Stimulated activated CD4-positive, alpha-beta T cell treated with anti-CD3 and anti-CD28 coated beads, Interleukin-15, amount 100 ng/mL, for 1 hour (primary cell): ENCODE measurements at regions not wholly inside any gene's neighbourhood (a gene's known extent, or its start where the extent isn't known, plus 50 kb on each side); places are given as distances from the start of the nearest gene placed in this dataset.

Source experiments
- DNase-seq, 2 donors: peaks; one replicate each; pipeline ENCODE4 v3.0.0-alpha.2; 2020; ENCODE audit warnings: low read depth in 1 of 2, low spot score in 1 of 2

DNA sequence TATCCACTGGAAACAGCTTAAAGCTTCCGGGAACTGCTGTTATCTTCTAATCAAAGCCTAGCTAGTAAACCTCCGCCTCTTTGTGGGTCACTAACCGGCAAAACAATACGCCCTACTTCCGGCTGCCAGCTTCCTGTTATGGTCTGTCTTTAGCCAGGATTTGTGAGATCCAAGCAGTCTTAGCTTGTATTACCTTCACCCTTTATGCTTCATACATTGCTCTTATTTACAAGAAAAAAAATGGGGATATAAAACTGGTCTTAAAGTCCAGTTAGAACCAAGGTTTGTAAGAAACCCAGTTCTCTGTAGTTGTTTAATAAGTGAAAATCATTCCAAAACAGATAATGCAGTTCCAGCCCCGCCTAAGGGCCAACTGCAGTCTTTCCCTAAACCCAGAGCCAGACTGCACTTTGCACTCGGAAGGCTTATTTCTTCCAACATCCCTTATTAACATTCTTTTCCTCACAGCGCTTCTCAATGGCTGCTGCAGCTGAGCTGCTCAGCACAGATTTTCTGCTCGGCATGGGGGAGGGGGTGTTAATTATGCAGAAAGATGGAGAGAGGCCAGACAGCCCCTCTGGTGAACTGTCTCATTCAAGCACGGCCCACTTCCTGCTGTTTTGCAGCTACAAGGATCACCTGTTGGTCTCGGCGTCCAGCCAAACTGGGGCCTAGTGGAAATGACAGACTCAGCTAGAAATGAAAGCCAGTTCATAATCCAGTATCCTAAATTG, 368.4 kb downstream of the KLF12 start:
- DNase-seq: peak; percentile 32 to 53

DNA sequence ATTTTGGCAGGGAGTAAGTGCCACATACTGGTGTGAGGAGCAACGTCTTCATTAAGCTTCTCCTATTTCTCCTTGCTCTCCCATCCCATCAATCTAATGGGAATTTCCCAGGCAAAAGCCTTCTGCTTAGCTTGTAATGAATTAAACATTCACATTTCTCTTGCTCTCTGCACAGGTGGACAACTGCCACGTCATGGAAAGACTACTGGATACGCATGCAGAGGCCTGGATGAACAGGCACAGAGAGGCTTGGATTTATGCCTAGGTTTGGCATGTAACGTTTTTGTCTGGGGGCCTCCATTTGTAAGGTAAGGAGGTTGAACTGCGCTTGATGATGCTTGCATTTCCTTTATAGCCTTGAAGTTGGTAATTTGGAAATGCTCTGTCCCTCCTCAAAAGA, 374.8 kb downstream of the KLF12 start:
- DNase-seq: no peak

DNA sequence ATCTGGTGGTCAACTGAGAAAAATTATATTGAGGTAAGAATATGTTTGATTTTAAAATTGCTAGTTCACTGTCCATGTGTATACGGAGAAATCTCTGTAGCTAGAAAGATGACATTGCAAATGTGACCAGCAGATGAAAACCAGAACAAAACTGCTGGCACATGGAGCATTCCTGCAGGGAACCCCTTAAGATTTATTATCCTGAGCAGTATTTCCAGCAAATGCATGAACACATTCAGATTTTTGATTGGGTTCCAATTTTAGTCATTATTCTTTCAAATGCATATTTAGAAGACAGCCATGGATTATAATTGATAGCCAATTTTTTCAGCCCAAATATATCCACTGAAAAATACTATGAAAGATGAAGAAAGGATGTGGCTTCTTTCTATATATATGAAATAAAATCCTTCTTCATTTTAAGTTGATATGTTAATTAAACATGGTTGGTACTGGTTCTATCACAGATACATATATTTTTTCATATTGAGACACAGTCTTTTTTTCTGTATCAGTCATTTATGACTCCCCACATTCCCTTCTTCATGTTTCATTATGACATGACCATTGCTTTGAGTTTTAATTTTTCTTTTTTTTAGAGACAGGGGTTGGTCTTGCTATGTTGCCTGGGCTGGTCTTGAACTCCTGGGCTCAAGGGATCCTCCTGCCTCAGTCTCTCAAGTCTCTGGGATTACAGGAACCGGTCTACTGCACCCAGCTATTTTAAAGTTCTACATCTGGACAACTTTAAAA, 376.5 kb downstream of the KLF12 start:
- DNase-seq: no peak

DNA sequence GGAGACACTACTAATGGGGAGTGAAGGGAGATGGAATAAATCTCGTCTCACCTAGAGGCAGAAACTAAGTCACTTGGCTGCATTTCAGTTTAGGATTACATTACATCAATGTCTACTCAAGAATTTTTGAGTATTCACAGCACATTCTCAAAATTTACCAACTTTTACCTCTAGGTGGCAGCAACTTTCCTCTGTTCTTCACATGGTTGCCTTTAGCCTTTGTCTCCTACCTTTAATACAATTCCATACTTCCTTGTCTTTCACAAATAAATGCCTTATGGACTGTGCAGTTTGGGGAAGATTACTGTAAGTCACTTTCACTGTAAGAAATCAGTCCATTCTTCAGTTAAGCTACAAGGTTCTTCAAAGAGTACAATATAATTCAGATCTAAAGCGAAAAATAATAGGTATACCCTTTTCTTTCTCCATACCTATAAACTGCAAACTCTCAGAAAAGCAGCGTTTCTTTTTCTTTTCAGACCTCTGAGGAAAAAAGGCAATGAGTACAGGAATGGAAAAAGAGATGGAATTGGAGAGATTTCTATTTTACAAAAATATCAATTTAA, 379.4 kb downstream of the KLF12 start:
- no peak for DNase-seq

DNA sequence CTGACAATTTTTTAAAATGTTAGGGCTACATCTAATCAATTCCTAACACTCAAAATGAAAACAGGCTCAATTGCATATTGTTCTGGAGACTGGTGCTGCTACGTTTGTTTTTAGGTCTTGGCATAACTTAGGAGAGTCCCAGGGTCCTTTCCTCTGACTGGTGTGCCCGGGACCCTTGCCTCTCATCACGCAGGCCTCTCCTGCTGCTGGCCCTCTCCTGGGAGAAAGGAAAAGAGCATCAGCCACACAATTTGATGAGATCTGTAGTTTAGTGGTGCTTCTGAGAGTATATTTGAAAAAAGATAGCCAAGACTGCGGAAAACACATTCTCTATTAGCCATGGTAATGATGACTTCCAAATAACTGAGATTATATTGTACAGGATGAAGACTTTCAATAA, 380.0 kb downstream of the KLF12 start:
- no peak for DNase-seq

DNA sequence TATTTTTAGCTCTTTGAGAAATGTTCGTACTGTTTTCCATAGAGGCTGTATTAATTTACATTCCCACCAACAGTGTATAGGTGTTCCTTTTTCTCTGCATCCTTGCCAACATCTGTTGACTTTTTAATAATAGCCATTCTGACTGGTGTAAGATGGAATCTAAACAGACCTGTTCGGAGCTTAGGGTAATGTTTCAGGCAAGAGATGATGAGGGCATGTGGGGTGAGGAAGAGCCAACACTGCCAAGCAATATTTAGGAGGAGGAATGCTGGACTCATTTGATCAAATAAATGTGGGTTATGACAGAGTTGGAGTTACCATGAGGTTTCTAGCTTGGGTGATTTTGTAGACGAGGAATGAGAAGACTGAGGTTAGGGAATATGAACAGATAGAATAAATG, 382.9 kb downstream of the KLF12 start:
- DNase-seq: no peak

DNA sequence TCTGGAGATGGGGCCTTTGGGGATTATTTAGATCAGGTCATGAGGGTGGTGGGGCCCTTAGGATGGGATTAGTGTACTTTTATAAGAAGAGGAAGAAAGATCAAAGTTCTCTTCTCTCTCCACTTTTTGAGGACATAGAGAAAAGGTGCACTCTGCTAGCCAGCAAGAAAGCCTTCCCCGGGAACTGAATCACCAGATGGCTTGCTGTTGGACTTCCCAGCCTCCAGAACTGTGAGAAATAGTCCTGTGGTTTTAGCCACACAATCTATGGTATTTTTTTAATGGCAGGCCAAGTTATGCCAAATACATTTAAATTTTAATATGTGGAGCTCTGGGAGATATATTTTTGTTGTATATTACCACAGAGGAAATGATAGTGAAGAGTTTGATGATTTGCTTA, 385.8 kb downstream of the KLF12 start:
- DNase-seq: no peak

DNA sequence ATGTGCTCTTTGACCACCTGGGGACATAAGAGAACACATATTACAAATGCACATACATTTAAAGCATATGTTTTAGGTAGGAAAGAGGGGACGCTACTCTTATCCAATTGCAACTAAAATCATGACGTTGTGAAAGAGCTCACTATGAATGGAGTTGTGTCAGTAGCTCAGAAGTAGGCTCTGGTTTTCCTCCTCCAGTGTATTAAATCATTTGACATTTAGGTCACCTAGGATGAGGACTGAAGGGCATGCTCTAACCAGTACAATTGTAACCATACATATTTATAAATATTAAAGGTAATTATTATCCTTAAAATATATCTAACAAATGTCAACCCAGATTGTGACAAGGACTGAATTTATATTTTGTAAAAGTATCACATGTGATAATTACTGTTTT, 389.0 kb downstream of the KLF12 start:
- DNase-seq: no peak

DNA sequence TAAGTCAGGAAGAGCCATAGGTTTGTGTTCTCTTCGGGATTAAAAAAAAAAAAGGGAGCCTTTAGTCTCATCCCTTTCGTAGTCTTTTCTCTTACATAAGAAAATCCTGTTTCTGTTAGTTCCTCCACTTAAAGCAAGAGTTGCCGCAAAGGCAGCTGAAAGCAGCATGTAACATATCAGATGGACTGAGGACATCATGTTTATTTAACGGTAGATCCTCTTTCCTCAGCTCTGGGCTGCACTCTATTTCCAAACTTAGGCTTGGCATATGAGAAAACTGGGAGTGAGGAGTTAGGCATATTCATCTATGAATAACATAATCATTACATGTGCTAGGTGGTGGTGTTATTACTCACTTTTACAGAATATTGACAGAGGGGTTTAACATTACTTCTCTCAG, 391.2 kb downstream of the KLF12 start:
- no peak for DNase-seq

DNA sequence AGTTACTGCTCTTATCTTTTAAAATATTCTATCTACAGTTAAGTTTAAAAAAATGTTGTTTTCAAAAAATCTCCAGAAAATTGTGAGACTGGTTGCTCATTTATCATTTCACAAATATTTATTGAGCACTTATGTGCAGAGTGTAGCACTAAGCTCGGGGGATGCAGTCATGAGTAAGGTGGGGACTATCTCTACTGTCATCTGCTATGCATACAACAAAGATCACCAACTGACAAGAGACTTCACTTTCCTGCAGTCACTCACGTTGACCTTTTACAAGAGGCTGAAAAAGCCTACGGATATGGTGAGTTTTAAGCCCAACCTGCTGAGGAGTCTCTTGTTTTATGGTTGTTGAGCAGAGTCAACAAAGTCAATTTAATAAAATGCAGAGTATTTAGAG, 392.5 kb downstream of the KLF12 start:
- no peak for DNase-seq

DNA sequence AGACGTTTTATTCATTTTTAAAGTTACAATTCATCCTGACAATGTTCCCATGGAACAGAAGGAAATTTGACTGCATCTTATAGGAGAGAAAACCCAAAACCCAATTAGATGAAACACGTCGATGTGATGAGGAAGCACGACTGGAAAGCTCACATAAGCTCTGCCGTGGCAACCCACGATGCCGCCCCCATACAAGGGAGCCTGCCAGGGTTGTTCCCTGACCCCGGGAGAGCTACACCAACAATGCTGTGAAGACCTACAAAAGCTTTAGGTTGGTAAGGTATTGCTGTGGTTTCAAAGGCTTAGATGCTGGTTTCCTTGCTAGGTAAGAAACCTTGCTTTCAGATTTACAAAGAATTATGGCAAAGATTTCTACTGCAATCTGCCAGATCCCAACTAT, 393.1 kb downstream of the KLF12 start:
- DNase-seq: no peak

DNA sequence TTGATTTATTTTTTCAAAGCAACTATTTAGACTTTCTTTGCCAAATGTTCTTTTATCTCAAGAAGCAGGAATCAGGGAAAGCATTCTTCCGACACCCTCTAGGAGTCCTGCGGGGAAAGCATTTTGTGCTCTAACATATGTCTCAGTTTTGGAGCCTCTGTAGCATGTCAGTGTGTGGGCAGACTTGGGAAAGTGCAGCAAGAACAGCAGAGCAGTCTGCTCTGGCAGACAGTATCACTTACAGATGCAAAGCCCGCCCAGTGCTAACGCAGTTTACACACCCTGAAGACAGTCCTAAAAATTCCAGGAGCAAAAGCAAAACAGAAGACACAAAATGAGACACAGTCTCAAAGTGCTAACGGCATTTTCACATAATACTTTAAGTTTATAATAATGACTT, 393.5 kb downstream of the KLF12 start:
- no peak for DNase-seq

DNA sequence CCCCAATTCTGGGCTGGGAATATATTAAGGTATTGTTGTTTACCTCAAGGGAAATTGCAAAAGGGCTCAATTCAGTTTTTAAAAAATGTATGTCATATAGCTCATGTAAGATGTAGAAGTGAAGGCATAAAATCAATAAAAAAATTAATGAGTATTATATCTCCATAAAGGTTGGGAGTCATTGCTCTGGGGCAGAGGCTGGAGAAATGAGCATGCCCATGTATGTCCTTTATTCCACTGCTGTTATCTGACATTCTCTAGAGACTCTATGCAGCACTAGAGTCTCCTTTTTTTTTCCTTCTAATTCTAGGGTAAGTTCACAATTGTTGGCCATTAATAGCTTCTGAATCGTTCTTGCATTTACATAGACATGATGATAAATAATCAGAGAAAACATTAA, 394.8 kb downstream of the KLF12 start:
- DNase-seq: no peak

DNA sequence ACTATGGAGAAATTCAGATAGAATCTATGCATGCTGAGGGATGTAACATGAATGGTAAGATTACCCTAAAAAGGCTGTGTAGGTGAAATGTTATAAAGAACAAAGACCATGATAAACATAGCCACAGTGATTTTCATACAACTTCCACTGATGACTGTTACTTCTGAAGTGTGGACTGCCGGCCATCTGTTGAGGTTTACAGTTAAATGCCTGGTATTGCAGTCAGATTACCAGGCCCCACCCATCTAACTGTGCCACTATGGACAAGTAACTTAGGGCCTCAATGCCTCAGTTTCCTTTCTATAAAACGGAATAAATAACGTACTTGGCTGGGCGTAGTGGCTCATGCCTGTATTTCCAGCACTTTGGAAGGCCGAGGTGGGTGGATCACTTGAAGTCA, 395.6 kb downstream of the KLF12 start:
- no peak for DNase-seq

DNA sequence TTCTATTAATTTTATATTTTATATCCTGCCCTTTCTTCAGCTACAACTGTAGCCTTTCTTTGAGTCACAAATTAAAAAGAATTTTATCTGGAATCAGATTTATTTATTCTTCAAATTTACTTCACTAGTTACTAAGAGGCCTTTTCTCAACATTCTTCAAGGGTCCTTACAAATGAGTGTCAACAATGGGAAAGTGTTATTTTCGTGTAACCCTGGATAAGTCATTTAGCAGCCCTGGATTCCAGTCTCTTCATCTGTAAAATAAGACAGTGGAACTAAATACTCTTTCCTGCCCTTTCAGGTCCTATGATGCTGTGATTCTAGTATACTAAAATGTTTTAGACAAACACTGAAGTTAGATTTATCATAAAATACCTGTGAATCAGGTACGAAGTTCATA, 397.0 kb downstream of the KLF12 start:
- DNase-seq: no peak

DNA sequence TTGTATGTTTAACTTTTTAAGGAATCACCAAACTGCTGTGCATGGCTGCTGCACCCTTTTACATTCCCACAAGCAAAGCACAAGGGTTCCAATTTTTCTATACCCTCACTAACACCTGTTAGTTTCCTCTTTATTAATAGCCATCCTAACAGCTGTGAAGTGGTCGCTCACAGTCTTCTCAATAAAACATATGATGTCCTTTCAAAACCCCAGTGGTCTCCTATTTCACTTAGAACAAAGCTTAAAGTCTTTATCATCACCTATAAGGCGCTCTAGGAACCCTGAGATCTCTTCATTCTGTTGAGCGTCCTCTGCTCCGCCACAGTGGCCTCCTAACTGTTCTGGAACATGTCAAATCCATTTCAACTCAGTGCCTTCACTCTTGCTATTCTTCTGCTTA, 400.5 kb downstream of the KLF12 start:
- no peak for DNase-seq

DNA sequence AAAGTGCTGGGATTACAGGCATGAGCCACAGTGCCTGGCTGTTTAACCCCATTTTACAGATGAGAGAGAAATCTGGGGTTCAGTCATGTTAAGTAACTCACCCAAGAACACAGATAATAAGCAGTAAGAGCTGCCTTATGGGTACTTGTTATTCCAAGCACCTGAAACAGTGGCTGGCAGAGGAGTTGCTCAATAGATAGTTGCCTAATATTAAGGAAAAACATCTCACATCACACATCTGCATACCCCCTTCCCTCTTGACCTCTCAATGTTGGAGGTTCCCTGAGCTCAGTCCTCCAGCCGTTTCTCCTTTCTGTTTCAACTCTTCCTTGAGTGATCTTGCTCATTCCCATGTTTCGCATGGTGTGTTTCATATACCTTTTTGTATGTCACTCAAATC, 401.9 kb downstream of the KLF12 start:
- no peak for DNase-seq

DNA sequence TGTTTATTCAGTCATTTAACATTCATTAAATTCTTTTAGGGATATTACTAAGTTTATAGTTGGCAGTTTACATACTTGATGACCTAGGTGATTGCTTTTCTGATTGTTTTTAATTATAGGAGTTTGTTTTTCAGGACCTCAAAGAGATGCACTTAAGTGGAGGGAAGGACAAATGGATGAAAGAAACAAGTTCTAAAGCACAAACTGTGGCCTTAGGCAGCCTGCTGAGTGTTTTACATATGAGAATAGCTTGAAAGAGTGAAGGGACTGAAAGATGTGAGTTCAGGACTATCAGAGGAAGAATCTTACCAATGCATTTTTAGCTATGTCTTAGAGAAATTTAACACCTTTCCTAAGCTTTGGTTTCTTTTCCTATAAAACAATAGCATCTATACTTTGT, 402.6 kb downstream of the KLF12 start:
- no peak for DNase-seq

DNA sequence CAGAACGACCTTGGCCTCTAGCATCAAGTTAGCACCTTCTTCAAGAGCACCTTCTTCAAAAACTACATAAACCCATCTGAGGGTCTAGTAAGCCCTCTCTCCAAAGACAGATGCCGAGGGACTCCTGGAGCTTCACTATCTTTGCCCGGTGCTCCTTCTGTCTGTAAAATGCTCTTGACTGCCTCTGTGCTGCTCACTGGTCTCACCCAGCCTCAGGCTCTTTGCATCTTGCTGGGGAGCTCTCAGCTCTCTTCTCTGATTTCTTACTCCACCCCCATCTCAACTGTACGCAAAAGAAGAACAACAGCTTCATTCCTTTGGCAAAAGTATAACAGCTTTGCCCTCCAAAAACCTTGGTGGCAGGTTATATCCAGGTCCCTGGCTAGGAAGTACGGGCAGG, 404.2 kb downstream of the KLF12 start:
- no peak for DNase-seq

DNA sequence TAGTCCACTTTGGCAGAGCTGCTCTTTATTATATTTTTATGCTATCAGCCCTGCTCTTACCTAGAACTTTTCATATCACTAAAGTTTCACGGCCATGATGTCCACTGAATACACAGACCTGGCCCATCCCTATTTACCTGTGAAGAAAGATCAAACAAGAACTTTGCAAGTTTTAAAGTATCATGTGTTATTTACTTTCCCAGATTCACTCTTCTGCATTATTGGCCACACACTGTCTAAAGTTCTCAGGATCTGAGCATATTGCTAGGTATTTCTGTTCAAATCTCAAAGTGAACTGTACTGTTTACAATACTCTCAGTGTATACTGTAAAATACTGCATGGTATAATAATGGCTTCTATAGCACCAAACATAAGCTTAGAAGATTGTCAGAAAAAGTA, 405.2 kb downstream of the KLF12 start:
- no peak for DNase-seq

DNA sequence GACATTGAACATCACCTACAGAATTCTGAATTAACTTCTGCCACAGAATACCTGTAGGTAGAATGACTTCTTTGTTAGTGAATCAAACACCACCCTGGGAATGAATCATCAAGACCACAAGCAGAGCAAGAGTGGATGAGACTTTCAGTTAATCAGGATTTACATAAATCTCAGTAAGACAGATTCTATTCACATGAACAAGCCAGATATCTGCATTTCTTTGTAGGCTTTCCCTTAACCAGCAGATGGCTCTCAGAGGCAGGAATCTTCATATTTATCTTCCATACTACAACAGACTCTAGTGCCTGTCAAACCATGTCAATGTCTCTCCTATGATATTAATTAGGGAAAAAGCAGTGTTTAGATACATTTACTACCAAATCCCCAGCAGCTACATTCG, 412.1 kb downstream of the KLF12 start:
- no peak for DNase-seq

DNA sequence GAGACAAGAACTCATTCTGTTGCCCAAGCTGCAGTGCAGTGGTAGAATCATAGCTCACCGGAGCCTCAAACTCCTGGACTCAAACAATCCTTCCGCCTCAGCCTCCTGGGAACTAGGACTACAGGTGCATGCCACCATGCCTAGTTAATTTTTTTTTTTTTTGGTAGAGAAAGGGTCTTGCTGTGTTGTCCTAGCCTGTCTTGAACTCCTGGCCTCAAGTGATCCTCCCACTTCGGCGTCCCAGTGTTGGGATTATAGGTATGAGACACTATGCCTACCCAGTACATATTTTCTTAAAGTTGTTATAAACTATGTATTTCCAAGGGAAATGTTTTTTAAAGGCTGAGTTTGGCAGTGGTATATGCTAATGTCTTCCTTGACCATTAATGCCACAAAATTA, 412.6 kb downstream of the KLF12 start:
- no peak for DNase-seq
